HFF-Myc (cell line): ENCODE measurements at regions not wholly inside any gene's neighbourhood (a gene's known extent, or its start where the extent isn't known, plus 50 kb on each side); places are given as distances from the start of the nearest gene placed in this dataset.

ENCODE experiments used
- DNase-seq: peaks from one replicate; pipeline ENCODE4 v3.0.0-alpha.2; 2011; ENCODE audit warnings: low read depth; ENCODE audit errors: extremely low read depth
- H3K4me3 ChIP-seq: replicated peaks from 2 replicates; pipeline ENCODE4 v1.5.1; 2011; ENCODE audit warnings: low read depth, mild to moderate bottlenecking, control low read depth, low read length
- CTCF ChIP-seq: IDR thresholded peaks from 2 replicates; pipeline ENCODE4 v1.5.1; 2012; ENCODE audit warnings: mild to moderate bottlenecking, low read depth, low read length, control low read depth; ENCODE audit errors: missing control alignments

GRCh38 chr17:36749493-36749892 is 148.1 kb downstream of the MRM1 start:
- TF ChIP-seq CTCF: no peak
- no peak for DNase-seq
- H3K4me3 ChIP-seq: no peak overlapping the region

GRCh38 chr17:36750316-36750885 is 149.0 kb downstream of the MRM1 start:
- no peak overlapping the region for H3K4me3 ChIP-seq
- DNase-seq: no peak
- TF ChIP-seq CTCF: no peak

GRCh38 chr17:36752096-36752888 is 150.9 kb downstream of the MRM1 start:
- no peak overlapping the region for H3K4me3 ChIP-seq
- no peak for TF ChIP-seq CTCF
- no peak for DNase-seq

- peak; percentile 65 for TF ChIP-seq CTCF
- no peak overlapping the region for H3K4me3 ChIP-seq
- no peak for DNase-seq
Measured at GRCh38 chr17:36755586-36755985, 154.2 kb downstream of the MRM1 start.

- DNase-seq: no peak
- no peak overlapping the region for H3K4me3 ChIP-seq
- TF ChIP-seq CTCF: no peak
Measured at GRCh38 chr17:36756695-36757094, 155.3 kb downstream of the MRM1 start.

GRCh38 chr17:36760425-36760824 is 159.0 kb downstream of the MRM1 start:
- DNase-seq: no peak
- no peak for TF ChIP-seq CTCF
- H3K4me3 ChIP-seq: no peak overlapping the region
